Activated CD4-positive, alpha-beta T cell treated with anti-CD3 and anti-CD28 coated beads for 36 hours (primary cell): ENCODE measurements at regions not wholly inside any gene's neighbourhood (a gene's known extent, or its start where the extent isn't known, plus 50 kb on each side); places are given as distances from the start of the nearest gene placed in this dataset.

Experiments
- ATAC-seq: fragments of 200-7000 bp; cut with Tn5 transposase; one replicate; pipeline ENCODE4 v1.10.0; 2021; ENCODE audit warnings: mild to moderate bottlenecking, moderate library complexity
- CTCF ChIA-PET: fragments of 350-600 bp; sonication (Branson Sonifier 250); formaldehyde crosslinking; loops from one replicate; lab custom pipeline; 2021; ENCODE audit warnings: antibody characterized with exemption; lab: Charles Lee
- POLR2A ChIA-PET: fragments of 350-600 bp; sonication (Branson Sonifier 250); formaldehyde crosslinking; loops from one replicate; lab custom pipeline; 2021; ENCODE audit warnings: antibody characterized with exemption, inconsistent platforms; lab: Charles Lee
- DNase-seq: peaks from one replicate; pipeline ENCODE4 v3.0.0-alpha.2; 2020
- H3K27ac Mint-ChIP-seq: one replicate; pipeline ENCODE4 v1.8.0; 2021; ENCODE audit warnings: mixed read lengths
- H3K27me3 Mint-ChIP-seq: one replicate; pipeline ENCODE4 v1.8.0; 2021; ENCODE audit warnings: mixed read lengths
- H3K36me3 Mint-ChIP-seq: one replicate; pipeline ENCODE4 v1.8.0; 2021; ENCODE audit warnings: low read depth, mixed read lengths
- H3K4me1 Mint-ChIP-seq: one replicate; pipeline ENCODE4 v1.8.0; 2021; ENCODE audit warnings: mixed read lengths
- H3K4me3 Mint-ChIP-seq: one replicate; pipeline ENCODE4 v1.8.0; 2021; ENCODE audit warnings: mild to moderate bottlenecking, moderate library complexity, mixed read lengths
- H3K9me3 Mint-ChIP-seq: one replicate; pipeline ENCODE4 v1.8.0; 2021; ENCODE audit warnings: low read depth, mixed read lengths
- intact Hi-C, 2 experiments: fragments of 100-400 bp; cut with DNase I in 1 of 2; cut with micrococcal nuclease in 1 of 2; formaldehyde crosslinking; loops; one replicate each; pipeline versions ENCODE4 v1.14.2 to v1.15.1; 2022 to 2024; cut with DNase I, micrococcal nuclease

DNA sequence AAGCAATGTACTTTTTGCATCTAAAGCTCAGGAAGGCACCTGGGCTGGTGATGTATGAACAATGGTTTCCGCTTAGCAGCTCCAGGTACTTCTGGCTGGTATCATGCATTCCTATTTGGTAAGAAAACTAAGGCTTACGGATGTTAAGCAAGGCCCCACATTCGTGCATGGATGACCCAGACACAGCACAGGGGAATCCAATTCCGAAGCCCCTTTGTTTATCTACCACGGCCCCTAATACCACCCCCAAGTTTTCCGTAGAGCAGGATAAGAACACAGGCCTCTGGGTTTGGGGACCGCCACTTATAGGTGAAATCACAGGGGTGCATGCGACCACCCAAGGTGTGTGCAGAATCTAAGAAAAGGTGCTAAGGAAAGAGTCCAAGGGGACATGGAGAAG, 192.1 kb upstream of the ID2 start:
- intact Hi-C loops = loop anchor here (5.0 to 10.0 kb wide), 3 partner anchors 175 to 642 kb away; partner anchors contain the start of gene ID2 (in 1 of the 2)
- CTCF ChIA-PET = interaction anchor here (0.7 to 1.0 kb wide), 2 partner anchors 13 to 30 kb away, joined by 3 read pairs; no protein-coding TSS in a partner anchor
- DNase-seq (no peak), ATAC-seq (no peak)
- no peaks in the 10 kb centered on the region for H3K9me3 Mint-ChIP-seq
- H3K4me1 Mint-ChIP-seq = peaks cover 42% of the 10 kb centered on the region
- H3K4me3 Mint-ChIP-seq = no peak overlapping the region
- POLR2A ChIA-PET = interaction anchor here (1.4 to 2.1 kb wide), 2 partner anchors 29 to 54 kb away, joined by 3 to 9 read pairs; no protein-coding TSS in a partner anchor
- peak overlapping the region; percentile 6 for H3K27ac Mint-ChIP-seq
- H3K36me3 Mint-ChIP-seq = peaks cover 4% of the 10 kb centered on the region
- no peaks in the 10 kb centered on the region for H3K27me3 Mint-ChIP-seq

DNA sequence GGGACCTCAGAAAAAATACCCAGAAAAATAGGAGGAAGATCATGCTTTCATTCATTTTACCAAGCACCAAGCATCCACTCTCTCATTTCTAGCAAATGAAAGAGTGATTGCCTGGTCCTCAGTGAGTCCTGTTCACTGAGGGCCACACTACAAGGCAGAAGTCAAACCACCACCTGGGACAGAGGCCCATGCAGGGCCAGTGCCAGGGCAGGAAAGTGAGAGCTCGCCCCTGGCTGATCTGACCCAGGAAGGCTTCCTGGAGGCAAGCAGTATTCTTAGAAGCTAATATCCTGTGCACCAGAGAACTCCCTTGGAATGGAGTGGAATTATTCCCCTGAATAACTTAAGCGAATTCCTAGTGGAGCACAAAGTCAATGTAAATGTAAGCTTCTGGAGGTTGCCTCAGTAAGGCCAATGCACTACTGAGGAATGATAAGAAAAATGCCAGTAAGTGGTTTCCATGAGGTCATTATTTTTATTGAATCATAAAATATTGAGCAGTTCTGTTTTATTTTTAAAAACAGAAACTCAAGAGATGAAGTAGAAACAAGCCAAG, 191.6 kb upstream of the ID2 start:
- no peaks in the 10 kb centered on the region for H3K27me3 Mint-ChIP-seq

DNA sequence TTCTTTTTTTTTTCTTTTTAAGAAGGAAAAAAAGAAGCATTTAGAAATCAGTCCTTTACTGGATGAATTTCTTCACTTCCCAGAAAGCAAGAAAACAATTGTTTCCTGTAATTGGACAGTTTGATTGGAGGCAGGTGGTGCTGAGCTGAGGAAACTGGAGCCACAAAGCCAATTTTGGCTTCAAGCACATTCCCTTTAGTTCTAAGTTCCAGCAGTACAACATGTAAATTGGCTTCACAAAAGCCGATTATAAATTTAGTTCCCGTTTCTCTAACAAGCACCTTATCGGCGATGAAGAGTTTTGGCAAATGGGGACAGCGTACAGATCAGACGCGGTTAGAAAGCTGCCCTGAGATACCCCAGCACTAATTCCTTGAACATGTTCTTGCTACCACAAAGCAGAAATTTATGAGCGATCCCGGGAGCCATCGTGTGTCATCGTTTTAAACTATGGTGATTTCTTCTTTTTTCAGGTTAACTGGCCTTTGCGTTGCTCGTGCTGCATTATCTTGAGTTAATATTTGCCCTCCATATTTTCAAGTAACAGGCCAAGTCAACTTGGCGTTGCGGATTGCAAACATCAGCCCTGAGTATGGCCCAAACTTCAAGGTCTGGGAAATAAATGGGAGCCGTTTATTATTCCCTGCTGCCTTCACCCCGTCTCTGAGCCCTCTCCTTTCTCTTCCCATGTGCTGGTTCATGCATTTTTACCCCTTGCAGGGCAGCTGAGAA, 190.4 kb upstream of the ID2 start:
- Mint-ChIP-seq H3K27me3 (no peaks in the 10 kb centered on the region), H3K4me1 (peaks cover 33% of the 10 kb centered on the region), H3K4me3 (no peak overlapping the region), H3K27ac (no peak overlapping the region), H3K36me3 (peaks cover 3% of the 10 kb centered on the region), H3K9me3 (no peaks in the 10 kb centered on the region)
- intact Hi-C loops = no loop called here
- ATAC-seq (no peak), DNase-seq (no peak)
- CTCF ChIA-PET = no interaction called here
- POLR2A ChIA-PET = interaction anchor here (0.7 kb wide), 1 partner anchor 52 kb away, joined by 4 read pairs; no protein-coding TSS in a partner anchor

More for the DNA sequence above, 191.6 kb upstream of the ID2 start:
- POLR2A ChIA-PET = no interaction called here
- peaks cover 4% of the 10 kb centered on the region for H3K36me3 Mint-ChIP-seq
- ATAC-seq (no peak), DNase-seq (no peak)
- no peak overlapping the region for H3K27ac Mint-ChIP-seq
- intact Hi-C loops = no loop called here
- H3K9me3 Mint-ChIP-seq = no peaks in the 10 kb centered on the region
- CTCF ChIA-PET = interaction anchor here (1.0 kb wide), 1 partner anchor 13 kb away, joined by 3 read pairs; no protein-coding TSS in a partner anchor
- H3K4me1 Mint-ChIP-seq = peaks cover 42% of the 10 kb centered on the region
- H3K4me3 Mint-ChIP-seq = no peak overlapping the region

DNA sequence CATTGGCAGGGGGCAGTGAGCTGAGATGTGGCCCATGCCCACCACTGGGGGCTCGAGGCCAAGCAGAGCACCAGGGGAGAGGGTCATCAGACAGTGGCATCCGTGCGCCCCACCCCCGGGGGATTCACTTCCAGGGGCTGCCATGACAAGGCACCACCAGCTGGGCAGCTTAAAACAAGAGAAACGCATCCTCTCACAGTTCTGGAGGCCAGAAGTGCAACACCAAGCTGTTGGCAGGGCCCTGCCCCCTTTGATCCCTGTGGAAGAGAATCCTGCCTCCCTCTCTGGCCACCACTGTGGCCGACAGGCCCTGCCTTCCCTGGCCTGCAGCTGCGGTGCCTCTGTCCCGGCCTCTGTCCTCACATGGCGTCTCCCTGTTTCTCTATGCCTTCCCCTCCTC, 187.7 kb upstream of the ID2 start:
- no peak for DNase-seq
- ATAC-seq = no peak
- H3K9me3 Mint-ChIP-seq = no peaks in the 10 kb centered on the region
- CTCF ChIA-PET = no interaction called here
- no peaks in the 10 kb centered on the region for H3K27me3 Mint-ChIP-seq
- peaks cover 11% of the 10 kb centered on the region for H3K4me1 Mint-ChIP-seq
- no peaks in the 10 kb centered on the region for H3K36me3 Mint-ChIP-seq
- intact Hi-C loops = no loop called here
- POLR2A ChIA-PET = no interaction called here
- no peak overlapping the region for H3K27ac Mint-ChIP-seq
- H3K4me3 Mint-ChIP-seq = no peak overlapping the region

DNA sequence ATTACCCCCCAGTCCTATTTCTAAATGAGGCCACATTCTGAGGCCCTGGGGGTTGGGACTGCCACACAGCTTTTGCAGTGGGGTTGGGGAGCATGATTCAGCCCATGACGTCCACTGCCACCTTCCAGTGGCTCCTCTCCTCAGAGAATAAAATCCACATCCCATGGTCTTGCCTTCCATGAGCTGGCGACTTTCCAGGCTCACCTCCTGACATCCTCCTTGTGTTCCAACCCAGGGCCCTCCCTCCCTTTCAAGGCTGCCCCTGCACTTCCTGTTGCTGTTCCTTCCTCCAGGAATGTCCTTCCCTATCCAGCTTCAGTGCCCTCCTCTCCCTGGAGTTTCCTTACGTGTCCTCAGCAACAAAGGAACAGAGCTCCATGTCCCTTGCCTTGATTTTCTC, 187.3 kb upstream of the ID2 start:
- Mint-ChIP-seq H3K36me3 (no peaks in the 10 kb centered on the region), H3K27ac (no peak overlapping the region), H3K4me1 (peaks cover 8% of the 10 kb centered on the region), H3K9me3 (no peaks in the 10 kb centered on the region), H3K4me3 (no peak overlapping the region), H3K27me3 (no peaks in the 10 kb centered on the region)
- intact Hi-C loops = no loop called here
- ATAC-seq = no peak
- no peak for DNase-seq
- ChIA-PET POLR2A (no interaction called here), CTCF (interaction anchor here (0.6 kb wide), 2 partner anchors 21 to 526 kb away, joined by 3 to 4 read pairs; no protein-coding TSS in a partner anchor)

DNA sequence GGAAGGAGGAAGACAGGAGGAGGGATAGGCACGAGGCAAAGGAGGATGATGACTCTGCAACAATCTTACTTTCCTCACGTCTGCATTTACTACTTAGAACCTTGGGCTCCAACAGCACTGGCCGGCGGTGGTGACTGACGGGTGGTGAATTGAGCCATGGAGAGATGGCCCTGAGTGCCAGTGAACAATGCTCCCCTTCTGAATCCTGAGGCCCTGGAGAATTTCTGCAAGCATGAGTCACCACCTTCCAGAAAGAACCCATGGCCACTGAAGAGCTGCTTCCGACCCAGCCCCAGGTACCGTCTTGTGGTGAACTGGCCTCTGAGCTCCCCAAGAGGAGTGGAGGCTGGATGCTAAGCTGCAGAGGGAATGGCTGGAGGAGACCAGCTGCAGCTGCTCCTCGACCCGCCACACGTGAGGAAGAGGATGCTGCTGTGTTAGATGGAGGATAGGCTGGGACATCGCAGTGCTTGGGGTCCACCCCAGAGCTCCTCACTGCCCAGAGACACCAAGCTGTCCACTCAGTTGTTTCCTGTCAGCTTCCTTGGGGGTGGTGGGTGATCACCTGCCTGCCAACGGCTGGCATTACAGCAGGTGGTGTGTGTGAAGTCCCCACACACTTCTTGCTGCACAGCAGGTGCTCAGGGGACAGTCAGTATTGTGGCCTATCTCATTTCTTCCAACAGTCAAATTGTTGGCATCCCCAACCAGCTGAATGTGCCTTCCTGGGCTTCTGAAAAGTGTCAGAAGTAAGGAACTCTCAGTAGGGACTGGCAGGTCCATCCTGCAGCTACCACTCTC, 186.5 kb upstream of the ID2 start:
- no peak for ATAC-seq
- H3K4me1 Mint-ChIP-seq = peaks cover 3% of the 10 kb centered on the region
- DNase-seq = no peak
- ChIA-PET POLR2A (no interaction called here), CTCF (interaction anchor here (0.6 to 0.7 kb wide), 2 partner anchors 48 to 527 kb away, joined by 3 to 4 read pairs; no protein-coding TSS in a partner anchor)
- no peaks in the 10 kb centered on the region for H3K27me3 Mint-ChIP-seq
- H3K36me3 Mint-ChIP-seq = no peaks in the 10 kb centered on the region
- intact Hi-C loops = no loop called here
- no peaks in the 10 kb centered on the region for H3K9me3 Mint-ChIP-seq
- H3K27ac Mint-ChIP-seq = no peak overlapping the region
- no peak overlapping the region for H3K4me3 Mint-ChIP-seq

DNA sequence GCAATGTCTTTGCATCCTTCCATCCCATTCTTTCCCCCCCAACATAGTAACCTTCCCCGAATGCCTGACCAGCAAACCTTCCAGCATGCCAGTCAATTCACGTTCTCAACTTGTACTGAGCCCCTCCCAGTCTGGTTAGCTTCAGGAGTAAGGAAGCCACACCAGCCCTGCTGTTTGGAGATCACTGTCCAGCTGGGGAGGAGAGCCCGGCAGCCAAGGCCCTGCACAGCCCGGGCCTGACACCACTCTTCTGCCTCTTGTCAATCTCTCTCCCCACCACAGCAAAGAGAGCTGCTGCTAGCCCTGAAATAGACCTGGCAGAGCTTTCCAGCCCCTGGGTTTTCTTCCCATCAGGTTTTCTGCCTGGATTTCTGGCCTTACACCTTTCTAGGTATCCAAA, 185.8 kb upstream of the ID2 start:
- no peaks in the 10 kb centered on the region for H3K9me3 Mint-ChIP-seq
- no peak overlapping the region for H3K27ac Mint-ChIP-seq
- no peak overlapping the region for H3K4me3 Mint-ChIP-seq
- intact Hi-C loops = no loop called here
- ATAC-seq (no peak), DNase-seq (no peak)
- ChIA-PET POLR2A (no interaction called here), CTCF (interaction anchor here (0.7 kb wide), 1 partner anchor 49 kb away, joined by 3 read pairs; no protein-coding TSS in a partner anchor)
- H3K4me1 Mint-ChIP-seq = peaks cover 3% of the 10 kb centered on the region
- H3K27me3 Mint-ChIP-seq = no peaks in the 10 kb centered on the region
- H3K36me3 Mint-ChIP-seq = no peaks in the 10 kb centered on the region

DNA sequence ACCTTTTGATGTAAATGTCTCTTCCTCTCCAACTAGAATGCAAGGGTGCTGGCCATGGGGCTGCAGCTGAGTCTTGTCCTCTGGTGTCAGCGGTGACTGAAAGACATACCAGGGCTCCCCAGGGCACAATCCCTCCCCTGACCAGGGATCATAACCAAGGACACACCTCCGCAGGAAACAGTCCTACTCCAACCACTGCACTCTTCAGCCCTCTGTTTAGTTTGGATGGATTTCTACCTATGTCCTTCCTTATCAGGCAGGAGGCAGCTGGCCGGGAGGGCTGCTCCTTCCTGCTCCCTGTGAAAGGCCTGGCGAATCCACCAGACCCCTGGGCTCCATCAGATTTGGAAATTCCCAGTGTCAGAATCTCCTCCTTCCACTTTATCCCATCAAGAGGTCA, 185.2 kb upstream of the ID2 start:
- no peak overlapping the region for H3K4me3 Mint-ChIP-seq
- CTCF ChIA-PET = interaction anchor here (1.1 kb wide), 1 partner anchor 27 kb away, joined by 3 read pairs; no protein-coding TSS in a partner anchor
- POLR2A ChIA-PET = no interaction called here
- DNase-seq (no peak), ATAC-seq (no peak)
- H3K9me3 Mint-ChIP-seq = no peaks in the 10 kb centered on the region
- intact Hi-C loops = no loop called here
- no peaks in the 10 kb centered on the region for H3K4me1 Mint-ChIP-seq
- no peak overlapping the region for H3K27ac Mint-ChIP-seq
- no peaks in the 10 kb centered on the region for H3K27me3 Mint-ChIP-seq
- no peaks in the 10 kb centered on the region for H3K36me3 Mint-ChIP-seq

DNA sequence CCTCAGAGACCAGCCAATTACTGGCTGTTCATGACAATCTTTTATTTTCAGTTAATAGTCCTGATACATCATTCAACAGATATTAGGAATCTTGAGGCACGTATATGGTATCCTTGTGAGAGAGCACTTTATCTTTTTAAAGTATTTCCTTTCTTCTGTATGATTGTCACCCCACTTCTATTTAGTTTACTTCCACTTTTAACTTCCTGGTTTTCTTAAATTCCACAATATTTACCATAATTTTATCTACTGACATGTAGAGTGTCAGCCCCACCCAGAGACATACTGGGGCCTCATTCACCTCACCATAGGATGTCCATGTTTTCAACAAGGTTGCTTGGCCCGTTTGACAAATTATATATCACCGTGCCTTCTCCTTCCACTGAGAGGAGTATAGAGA, 182.9 kb upstream of the ID2 start:
- DNase-seq = no peak
- Mint-ChIP-seq H3K36me3 (no peaks in the 10 kb centered on the region), H3K4me1 (no peaks in the 10 kb centered on the region), H3K9me3 (no peaks in the 10 kb centered on the region), H3K4me3 (no peak overlapping the region), H3K27ac (no peak overlapping the region), H3K27me3 (no peaks in the 10 kb centered on the region)
- intact Hi-C loops = no loop called here
- ChIA-PET POLR2A (no interaction called here), CTCF (no interaction called here)
- no peak for ATAC-seq

DNA sequence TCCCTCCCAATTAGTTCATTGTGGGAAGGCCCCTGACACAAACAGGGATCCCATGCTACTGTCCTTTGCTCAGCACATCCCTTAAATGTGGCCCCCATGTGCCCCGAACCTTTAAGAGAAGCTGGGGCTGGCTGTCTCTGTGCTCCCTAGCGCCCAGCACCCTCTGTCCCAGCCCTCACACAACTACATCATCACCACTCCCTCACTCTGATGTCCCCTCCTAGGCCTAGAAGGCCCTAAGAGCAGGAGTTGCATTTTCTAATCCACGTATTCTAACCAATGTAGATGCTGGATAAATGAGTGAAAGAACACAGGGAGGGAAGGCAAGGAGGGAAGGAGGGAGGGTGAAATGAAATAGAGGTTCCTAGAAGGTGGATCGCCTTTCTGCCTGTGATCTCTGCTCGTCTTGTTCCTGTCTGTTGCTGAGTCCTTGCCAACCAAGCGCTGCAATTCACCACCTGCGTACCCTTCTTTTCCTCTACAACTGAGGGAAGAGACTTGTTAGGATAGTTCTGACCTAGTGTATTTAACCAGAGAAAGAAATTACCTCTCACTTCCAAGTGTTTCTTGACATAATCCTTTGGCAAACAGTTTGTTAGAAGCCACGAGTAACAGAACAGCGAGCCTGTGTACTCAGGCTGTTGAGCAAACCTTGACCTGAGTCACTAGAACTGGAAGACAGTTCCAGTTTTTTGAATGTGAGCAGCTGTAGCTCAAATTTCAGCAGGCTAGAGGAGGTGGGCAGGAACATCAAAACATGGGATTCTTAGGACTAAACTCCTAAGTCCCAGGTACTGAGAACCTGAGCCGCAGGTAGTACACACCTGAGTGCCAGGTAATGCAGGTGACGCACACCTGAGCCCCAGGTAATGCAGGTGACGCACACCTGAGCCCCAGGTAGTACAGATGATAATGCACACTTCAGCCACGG, 181.5 kb upstream of the ID2 start:
- no peak for ATAC-seq
- intact Hi-C loops = no loop called here
- no peaks in the 10 kb centered on the region for H3K9me3 Mint-ChIP-seq
- no peaks in the 10 kb centered on the region for H3K27me3 Mint-ChIP-seq
- H3K27ac Mint-ChIP-seq = no peak overlapping the region
- no peak overlapping the region for H3K4me3 Mint-ChIP-seq
- CTCF ChIA-PET = interaction anchor here (0.7 kb wide), 1 partner anchor 72 kb away, joined by 4 read pairs; no protein-coding TSS in a partner anchor
- POLR2A ChIA-PET = no interaction called here
- no peak for DNase-seq
- no peaks in the 10 kb centered on the region for H3K4me1 Mint-ChIP-seq
- H3K36me3 Mint-ChIP-seq = no peaks in the 10 kb centered on the region
